Adrenal gland (tissue), 9 donors: ENCODE measurements at regions not wholly inside any gene's neighbourhood (a gene's known extent, or its start where the extent isn't known, plus 50 kb on each side); places are given as distances from the start of the nearest gene placed in this dataset.
A peak's percentile ranks its signal among the peaks of the same experiment; 100 is the strongest.

Source experiments
- DNase-seq, 7 donors: peaks; one replicate each; pipeline ENCODE4 v3.0.0-alpha.2; 2019 to 2020
- H3K27ac ChIP-seq, 5 donors: fragments of 200-600 bp; sonication (generic) in 4 of 5; 1 replicate in 3 of 5; 2 replicates in 2 of 5; pipeline versions ENCODE4 v1.5.1 to v1.8.0; 2016 to 2020; ENCODE audit warnings: mild to moderate bottlenecking in 1 of 5
- H3K27me3 ChIP-seq: fragments of 200-600 bp; 2 replicates; pipeline ENCODE4 v1.8.0; 2021
- H3K36me3 ChIP-seq, 2 donors: fragments of 200-600 bp; replicated peaks in 1 of 2; 1 replicate in 1 of 2; 2 replicates in 1 of 2; pipeline versions ENCODE4 v1.5.1 to v1.8.0; 2018 to 2022
- H3K4me1 ChIP-seq, 2 donors: fragments of 200-600 bp; replicated peaks in 1 of 2; 1 replicate in 1 of 2; 2 replicates in 1 of 2; pipeline versions ENCODE4 v1.5.1 to v1.8.0; 2018 to 2021
- H3K4me3 ChIP-seq, 4 donors: fragments of 200-600 bp; sonication (generic) in 3 of 4; one replicate each; pipeline ENCODE4 v1.5.1; 2016 to 2018
- H3K9me3 ChIP-seq, 3 donors: fragments of 200-600 bp; sonication (generic) in 1 of 3; replicated peaks in 1 of 3; 1 replicate in 2 of 3; 2 replicates in 1 of 3; pipeline versions ENCODE4 v1.5.1 to v1.8.0; 2016 to 2021
- CTCF ChIP-seq, 6 experiments: fragments of 450-650 bp in 4 of 6; fragments of 200-600 bp in 2 of 6; sonication (generic) in 1 of 6; IDR thresholded peaks; 1 replicate in 5 of 6; 2 replicates in 1 of 6; pipeline versions ENCODE4 v1.5.1 to v1.8.0; 2016 to 2021; ENCODE audit warnings: antibody characterized with exemption in 6 of 6, mild to moderate bottlenecking in 2 of 6, moderate library complexity in 1 of 6
- POLR2A ChIP-seq, 2 donors: fragments of 450-650 bp; IDR thresholded peaks; one replicate each; pipeline ENCODE4 v1.6.1; 2017; ENCODE audit warnings: antibody characterized with exemption in 2 of 2, mild to moderate bottlenecking in 2 of 2, moderate library complexity in 1 of 2
- WGBS, 4 donors: extraction: QIAGEN DNeasy Blood & Tissue Kit in 2 of 4; methylation state at CpG; one replicate each; pipeline versions ENCODE4 v1.1.5 to v1.1.7; 2013 to 2017; 5-methylcytosine and 5-hydroxymethylcytosine counted together
- intact Hi-C, 2 donors: fragments of 100-400 bp; cut with DNase I; formaldehyde crosslinking; loops; one replicate each; pipeline versions ENCODE4 v1.14.1 to v1.15.0; 2022 to 2023
- donor health status: healthy with polysubstance abuse.
- donor health status: Bipolar disorder and iron deficiency.
- donor health status: DM: yes; HTN: yes; CAD: no.
- donor health status: DM: no; HTN: no; CAD: no.
- donor health status: DM: no; HTN: no; CAD: no.

- intact Hi-C loops = no loop called here
- WGBS, 4 donors = 83 to 99% (median 93%) methylated on average over 8 of the region's 8 CpGs
- TF ChIP-seq CTCF (IDR thresholded peaks at IDR 0.05) (no peak), POLR2A (IDR thresholded peaks at IDR 0.05) (no peak)
- Histone ChIP-seq H3K4me3 (no peak overlapping the region), H3K9me3 (no peaks in the 10 kb centered on the region), H3K4me1 (peaks cover 8 to 14% of the 10 kb centered on the region in 2 donors), H3K27me3 (no peaks in the 10 kb centered on the region), H3K36me3 (no peaks in the 10 kb centered on the region), H3K27ac (peak overlapping the region in 1 of 5 donors; percentile 51)
- DNase-seq = peak in 2 of 7 donors; percentile 10 to 31
These were observed 51.9 kb upstream of the VIPR2 start for GRCh38 chr7:159196584-159196983.

GRCh38 chr7:159195946-159196345 lies 51.3 kb upstream of the VIPR2 start:
- Histone ChIP-seq H3K4me1 (peaks cover 8 to 14% of the 10 kb centered on the region in 2 donors), H3K27ac (peak overlapping the region in 2 of 5 donors; percentile 43 to 69), H3K4me3 (no peak overlapping the region), H3K36me3 (no peaks in the 10 kb centered on the region), H3K27me3 (no peaks in the 10 kb centered on the region), H3K9me3 (no peaks in the 10 kb centered on the region)
- peak in 2 of 7 donors; percentile 26 to 36 for DNase-seq
- 39 to 42% (median 39%) methylated on average over 5 of the region's 5 CpGs for WGBS, 4 donors
- TF ChIP-seq POLR2A (IDR thresholded peaks at IDR 0.05) = no peak
- no peak for TF ChIP-seq CTCF (IDR thresholded peaks at IDR 0.05)
- intact Hi-C loops = no loop called here
